ENCODE measurements at regions not wholly inside any gene's neighbourhood (a gene's known extent, or its start where the extent isn't known, plus 50 kb on each side); places are given as distances from the start of the nearest gene placed in this dataset.

DNA sequence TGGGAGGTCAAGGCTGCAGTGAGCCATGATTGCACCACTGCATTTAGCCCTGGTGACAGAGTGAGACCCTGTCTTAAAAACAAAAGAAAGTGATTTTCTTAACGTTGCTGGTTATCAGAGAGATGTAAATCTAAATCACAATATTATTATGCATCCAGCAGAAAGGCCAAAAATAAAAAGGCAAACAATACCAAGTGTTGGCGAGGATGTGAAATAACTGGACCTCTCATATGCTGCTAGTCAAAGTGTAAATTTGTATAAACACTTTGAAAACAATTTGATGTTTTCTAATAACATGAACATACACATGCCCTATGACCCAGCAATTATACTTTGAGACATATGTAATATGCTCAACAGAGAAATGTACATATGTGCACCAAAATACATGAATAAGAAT, 110.7 kb upstream of the CNTLN start:
- Histone ChIP-seq H3K27me3 (replicated peaks in 1 of 4; ENCODE audit: control insufficient read depth in 3 of 4, extremely low read depth in 1 of 4, insufficient read depth in 3 of 4, low read length in 3 of 4) (no peaks in the 10 kb centered on the region), H3K9me3 (ENCODE audit: insufficient read depth in 2 of 2, low read depth in 1 of 2, low read length in 1 of 2) (no peaks in the 10 kb centered on the region), H3K9ac (replicated peaks in 1 of 4; ENCODE audit: extremely low read depth in 1 of 4, low read depth in 3 of 4, low read length in 3 of 4) (no peak overlapping the region), H3K4me1 (replicated peaks in 1 of 4; ENCODE audit: control insufficient read depth in 3 of 4, insufficient read depth in 4 of 4, low read length in 3 of 4) (no peaks in the 10 kb centered on the region), H2AK5ac (ENCODE audit: low read depth, low read length) (no peak overlapping the region), H3K23me2 (ENCODE audit: low read depth, low read length) (no peaks in the 10 kb centered on the region), H3K79me2 (ENCODE audit: control insufficient read depth in 1 of 2, insufficient read depth in 2 of 2, low read length in 2 of 2) (no peaks in the 10 kb centered on the region), H3K79me1 (ENCODE audit: low read depth, low read length) (no peaks in the 10 kb centered on the region), H2BK5ac (ENCODE audit: low read depth, low read length) (no peak overlapping the region), H2BK120ac (replicated peaks; ENCODE audit: low read depth, low read length) (no peak overlapping the region), H3K36me3 (ENCODE audit: control insufficient read depth in 2 of 4, insufficient read depth in 4 of 4, low read length in 3 of 4) (no peaks in the 10 kb centered on the region), H3K27ac (ENCODE audit: low read depth, low read length) (no peak overlapping the region), H4K91ac (replicated peaks; ENCODE audit: insufficient read length, low read length) (no peak overlapping the region), H4K5ac (ENCODE audit: insufficient read length, low read depth, low read length) (no peak overlapping the region), H2BK15ac (ENCODE audit: low read length) (no peak overlapping the region), H2BK12ac (ENCODE audit: low read depth, low read length) (no peak overlapping the region), H4K8ac (ENCODE audit: extremely low read depth, insufficient read depth, low read length) (no peak overlapping the region), H3K23ac (ENCODE audit: insufficient read length) (no peak overlapping the region), H3K4ac (replicated peaks; ENCODE audit: insufficient read length, low read depth, low read length) (no peak overlapping the region), H3K4me2 (ENCODE audit: insufficient read depth in 1 of 2, low read depth in 2 of 2, low read length in 2 of 2) (no peak overlapping the region), H2BK20ac (ENCODE audit: low read length) (no peak overlapping the region), H3K4me3 (ENCODE audit: extremely low read depth in 1 of 4, insufficient read depth in 2 of 4, low read depth in 3 of 4, low read length in 4 of 4) (no peak overlapping the region), H3K18ac (ENCODE audit: extremely low read depth, low read length) (no peak overlapping the region), H3K56ac (replicated peaks; ENCODE audit: insufficient read length, low read depth, low read length) (no peak overlapping the region), H4K20me1 (replicated peaks in 1 of 2; ENCODE audit: control insufficient read depth in 1 of 2, insufficient read depth in 2 of 2, low read length in 2 of 2) (no peaks in the 10 kb centered on the region), H3K14ac (ENCODE audit: insufficient read length) (no peak overlapping the region), H2AFZ (ENCODE audit: low read length) (no peak overlapping the region)
- POLR2A ChIA-PET (ENCODE audit: partially characterized antibody): no interaction called here
- no peak for DNase-seq (ENCODE audit: low read depth in 1 of 2, low spot score in 2 of 2)
- 82% methylated on average over 2 of the region's 2 CpGs; no CpG with 5 or more reads in 1 of the 2 experiments for WGBS, 2 experiments (ENCODE audit: extremely low coverage in 1 of 2, insufficient coverage in 1 of 2, insufficient read length in 1 of 2, insufficient replicate concordance in 2 of 2, low coverage in 1 of 2, low lambda C conversion rate in 2 of 2, missing lambda C conversion rate in 1 of 2)
- FAIRE-seq: no peak
- CTCF ChIA-PET (ENCODE audit: partially characterized antibody): no interaction called here
- TF ChIP-seq SIX5 (IDR thresholded peaks at IDR 0.05; ENCODE audit: low read depth, low read length): no peak
- TF ChIP-seq, protein P1, sequence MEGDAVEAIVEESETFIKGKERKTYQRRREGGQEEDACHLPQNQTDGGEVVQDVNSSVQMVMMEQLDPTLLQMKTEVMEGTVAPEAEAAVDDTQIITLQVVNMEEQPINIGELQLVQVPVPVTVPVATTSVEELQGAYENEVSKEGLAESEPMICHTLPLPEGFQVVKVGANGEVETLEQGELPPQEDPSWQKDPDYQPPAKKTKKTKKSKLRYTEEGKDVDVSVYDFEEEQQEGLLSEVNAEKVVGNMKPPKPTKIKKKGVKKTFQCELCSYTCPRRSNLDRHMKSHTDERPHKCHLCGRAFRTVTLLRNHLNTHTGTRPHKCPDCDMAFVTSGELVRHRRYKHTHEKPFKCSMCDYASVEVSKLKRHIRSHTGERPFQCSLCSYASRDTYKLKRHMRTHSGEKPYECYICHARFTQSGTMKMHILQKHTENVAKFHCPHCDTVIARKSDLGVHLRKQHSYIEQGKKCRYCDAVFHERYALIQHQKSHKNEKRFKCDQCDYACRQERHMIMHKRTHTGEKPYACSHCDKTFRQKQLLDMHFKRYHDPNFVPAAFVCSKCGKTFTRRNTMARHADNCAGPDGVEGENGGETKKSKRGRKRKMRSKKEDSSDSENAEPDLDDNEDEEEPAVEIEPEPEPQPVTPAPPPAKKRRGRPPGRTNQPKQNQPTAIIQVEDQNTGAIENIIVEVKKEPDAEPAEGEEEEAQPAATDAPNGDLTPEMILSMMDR (IDR thresholded peaks at IDR 0.05; ENCODE audit: control extremely low read depth in 1 of 3, insufficient read depth in 1 of 3, low read depth in 1 of 3, low read length in 3 of 3): no peak
- no peak for TF ChIP-seq GTF2F1 (IDR thresholded peaks at IDR 0.05; ENCODE audit: borderline replicate concordance, low read depth, low read length)
- TF ChIP-seq RFX5 (IDR thresholded peaks at IDR 0.05; ENCODE audit: borderline replicate concordance, low read depth, low read length): no peak
- TF ChIP-seq EGR1 (IDR thresholded peaks at IDR 0.05; ENCODE audit: borderline replicate concordance, low read depth, low read length): no peak
- no peak for TF ChIP-seq ATF2 (IDR thresholded peaks at IDR 0.05; ENCODE audit: low read length)
- TF ChIP-seq, protein P2, sequence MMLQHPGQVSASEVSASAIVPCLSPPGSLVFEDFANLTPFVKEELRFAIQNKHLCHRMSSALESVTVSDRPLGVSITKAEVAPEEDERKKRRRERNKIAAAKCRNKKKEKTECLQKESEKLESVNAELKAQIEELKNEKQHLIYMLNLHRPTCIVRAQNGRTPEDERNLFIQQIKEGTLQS (IDR thresholded peaks at IDR 0.05; ENCODE audit: insufficient read depth, low read depth, low read length): no peak
- TF ChIP-seq SUZ12 (IDR thresholded peaks at IDR 0.05; ENCODE audit: low read length): no peak
- no peak for TF ChIP-seq TEAD4 (IDR thresholded peaks at IDR 0.05; ENCODE audit: low read depth, low read length)
- no peak for TF ChIP-seq CBX5 (IDR thresholded peaks at IDR 0.05; ENCODE audit: low read depth, low read length)

Measured in H1 (cell line).